Colonic mucosa (tissue), 4 donors: ENCODE measurements at regions not wholly inside any gene's neighbourhood (a gene's known extent, or its start where the extent isn't known, plus 50 kb on each side); places are given as distances from the start of the nearest gene placed in this dataset.
A peak's percentile ranks its signal among the peaks of the same experiment; 100 is the strongest.

Experiments
- DNase-seq: peaks from one replicate; pipeline ENCODE4 v3.0.0-alpha.2; 2020
- H3K27ac ChIP-seq: fragments of 200-600 bp; one replicate; pipeline ENCODE4 v1.8.0; 2021
- H3K27me3 ChIP-seq: fragments of 200-600 bp; one replicate; pipeline ENCODE4 v1.8.0; 2021
- H3K36me3 ChIP-seq: fragments of 200-600 bp; one replicate; pipeline ENCODE4 v1.8.0; 2021
- H3K4me1 ChIP-seq: fragments of 200-600 bp; one replicate; pipeline ENCODE4 v1.8.0; 2021; ENCODE audit warnings: mild to moderate bottlenecking
- H3K4me3 ChIP-seq: fragments of 200-600 bp; one replicate; pipeline ENCODE4 v1.8.0; 2021
- H3K9ac ChIP-seq, 2 donors: one replicate each; pipeline ENCODE4 v1.7.0; 2013; ENCODE audit warnings: control low read depth in 2 of 2, low read depth in 2 of 2, low read length in 2 of 2
- H3K9me3 ChIP-seq: fragments of 200-600 bp; one replicate; pipeline ENCODE4 v1.8.0; 2021
- CTCF ChIP-seq: fragments of 200-600 bp; IDR thresholded peaks from one replicate; pipeline ENCODE4 v1.8.0; 2022; ENCODE audit warnings: antibody characterized with exemption, mild to moderate bottlenecking
- intact Hi-C: fragments of 100-400 bp; cut with DNase I; formaldehyde crosslinking; loops from one replicate; pipeline ENCODE4 v1.14.1; 2022
- donor health status: healthy.
- donor health status: DM: no; HTN: no; CAD: no.
- donor health status: DM: no; HTN: no; CAD: no.

- Histone ChIP-seq H3K27ac (no peak overlapping the region), H3K4me1 (no peaks in the 10 kb centered on the region), H3K4me3 (no peak overlapping the region), H3K9ac (no peak overlapping the region), H3K9me3 (no peaks in the 10 kb centered on the region), H3K27me3 (no peaks in the 10 kb centered on the region), H3K36me3 (no peaks in the 10 kb centered on the region)
- DNase-seq: no peak
- no peak for TF ChIP-seq CTCF
- intact Hi-C loops: loop anchor here (2.0 kb wide), 1 partner anchor 168 kb away; no protein-coding TSS in a partner anchor
These were observed 131.2 kb downstream of the SPTSSA start for GRCh38 chr14:34330846-34331245.

GRCh38 chr14:34329301-34329700, 132.7 kb downstream of the SPTSSA start:
- peaks cover 3% of the 10 kb centered on the region for H3K4me1 ChIP-seq
- H3K4me3 ChIP-seq: no peak overlapping the region
- intact Hi-C loops: loop anchor here (10.0 kb wide), 1 partner anchor 1754 kb away; no protein-coding TSS in a partner anchor

GRCh38 chr14:34328178-34328577, 133.9 kb downstream of the SPTSSA start:
- Histone ChIP-seq H3K9me3 (no peaks in the 10 kb centered on the region), H3K9ac (no peak overlapping the region), H3K27ac (no peak overlapping the region), H3K36me3 (no peaks in the 10 kb centered on the region), H3K4me3 (no peak overlapping the region), H3K4me1 (peaks cover 3% of the 10 kb centered on the region), H3K27me3 (no peaks in the 10 kb centered on the region)
- no peak for TF ChIP-seq CTCF
- no peak for DNase-seq
- intact Hi-C loops: loop anchor here (10.0 kb wide), 1 partner anchor 1753 kb away; no protein-coding TSS in a partner anchor

More at GRCh38 chr14:34329301-34329700, 132.7 kb downstream of the SPTSSA start:
- H3K9ac ChIP-seq: no peak overlapping the region
- DNase-seq: no peak
- no peak for TF ChIP-seq CTCF
- H3K27ac ChIP-seq: no peak overlapping the region
- no peaks in the 10 kb centered on the region for H3K9me3 ChIP-seq
- H3K36me3 ChIP-seq: no peaks in the 10 kb centered on the region
- H3K27me3 ChIP-seq: no peaks in the 10 kb centered on the region

GRCh38 chr14:34325493-34325892, 136.5 kb downstream of the SPTSSA start:
- peak overlapping the region; percentile 64 for H3K27ac ChIP-seq
- no peaks in the 10 kb centered on the region for H3K27me3 ChIP-seq
- H3K4me3 ChIP-seq: no peak overlapping the region
- peak overlapping the region in 1 of 2 donors; percentile 59 for H3K9ac ChIP-seq
- H3K4me1 ChIP-seq: peaks cover 3% of the 10 kb centered on the region
- no peaks in the 10 kb centered on the region for H3K36me3 ChIP-seq
- H3K9me3 ChIP-seq: no peaks in the 10 kb centered on the region
- peak; percentile 37 for DNase-seq
- TF ChIP-seq CTCF: no peak
- intact Hi-C loops: loop anchor here (10.0 kb wide), 1 partner anchor 1751 kb away; no protein-coding TSS in a partner anchor

GRCh38 chr14:34324363-34324795, 137.7 kb downstream of the SPTSSA start:
- TF ChIP-seq CTCF: peak; percentile 68
- intact Hi-C loops: loop anchor here (10.0 kb wide), 1 partner anchor 1750 kb away; no protein-coding TSS in a partner anchor
- H3K27me3 ChIP-seq: no peaks in the 10 kb centered on the region
- H3K36me3 ChIP-seq: no peaks in the 10 kb centered on the region
- H3K4me1 ChIP-seq: peaks cover 3% of the 10 kb centered on the region
- DNase-seq: peak; percentile 61
- no peaks in the 10 kb centered on the region for H3K9me3 ChIP-seq
- no peak overlapping the region for H3K4me3 ChIP-seq
- H3K9ac ChIP-seq: no peak overlapping the region
- H3K27ac ChIP-seq: peak overlapping the region; percentile 64
